Left renal cortex interstitium (tissue), 4 donors: ENCODE measurements at regions not wholly inside any gene's neighbourhood (a gene's known extent, or its start where the extent isn't known, plus 50 kb on each side); places are given as distances from the start of the nearest gene placed in this dataset.

Source experiments
- DNase-seq, 4 donors: peaks; one replicate each; pipeline ENCODE4 v3.0.0-alpha.2; 2013; ENCODE audit warnings: low read depth in 4 of 4, low spot score in 2 of 4, missing footprints in 1 of 4

GRCh38 chr13:37944081-37944868, 74.7 kb upstream of the TRPC4 start:
- no peak for DNase-seq

DNA sequence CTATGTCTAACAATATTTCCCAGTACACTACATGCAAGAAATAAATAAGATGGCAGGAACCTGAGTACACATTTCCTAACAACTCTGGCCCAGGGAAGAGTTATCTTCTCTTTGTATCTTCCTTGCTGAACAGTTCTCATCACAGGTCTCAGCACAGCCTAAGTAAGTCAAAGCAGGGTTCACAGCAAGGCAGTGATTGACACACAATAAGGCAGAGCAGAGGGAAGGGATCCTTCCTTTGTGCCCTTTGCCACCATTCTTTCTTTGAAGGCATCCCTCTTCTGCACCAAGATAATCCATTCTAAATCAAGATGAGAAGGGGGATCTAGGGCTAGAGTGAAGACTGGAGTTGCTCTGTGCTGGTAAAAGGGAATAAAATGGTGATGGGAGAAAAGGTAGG, 73.4 kb upstream of the TRPC4 start:
- DNase-seq, result no peak

GRCh38 chr13:37934339-37935191, 65.0 kb upstream of the TRPC4 start:
- no peak for DNase-seq

- DNase-seq, result no peak
Measured at GRCh38 chr13:37929308-37929707, 59.7 kb upstream of the TRPC4 start.

DNA sequence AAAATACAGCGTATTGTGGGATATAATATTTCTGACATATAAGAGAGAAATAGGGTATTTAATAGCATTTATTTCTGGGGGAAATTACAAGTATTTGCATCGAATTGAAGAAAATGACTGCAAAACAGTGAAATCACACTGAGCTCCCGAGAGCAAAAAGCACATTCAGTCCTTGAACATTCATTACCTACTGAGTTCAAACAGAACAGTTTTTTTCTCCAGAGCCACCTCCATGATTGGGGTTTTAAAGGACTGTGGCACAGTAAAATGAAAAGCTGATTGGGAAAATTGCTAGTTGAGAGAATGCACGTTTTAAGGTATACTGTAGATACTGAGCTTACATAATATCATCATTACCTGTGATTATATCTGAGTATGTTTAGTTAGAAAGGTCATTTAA, 58.0 kb upstream of the TRPC4 start:
- no peak for DNase-seq

DNA sequence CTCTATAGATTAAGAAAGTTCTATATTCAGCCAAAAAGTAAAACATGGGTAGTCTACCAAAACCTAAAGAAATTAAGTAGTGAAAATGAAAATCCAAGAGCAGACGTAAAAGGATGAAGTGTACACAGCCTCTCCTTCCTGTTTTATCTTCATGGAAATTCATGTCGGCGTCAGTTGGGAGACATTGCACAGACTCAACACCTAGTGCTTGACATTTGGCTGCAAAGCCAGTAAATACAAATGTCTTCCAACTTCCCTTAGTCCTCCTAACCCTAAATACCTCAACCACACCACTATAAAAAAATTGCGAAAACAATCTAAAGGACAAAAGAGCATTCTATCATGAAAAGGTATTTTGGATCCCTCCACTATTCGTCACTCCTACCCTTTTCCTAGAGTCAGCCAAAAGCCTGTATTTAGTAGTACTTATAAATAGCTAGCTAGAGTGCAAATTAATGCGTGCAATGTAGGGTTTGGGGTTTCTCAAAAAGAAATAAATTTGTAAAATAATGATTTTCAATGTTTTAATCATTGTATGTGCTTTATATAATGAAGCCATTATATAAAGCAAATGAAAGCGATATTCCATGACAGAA, 56.4 kb upstream of the TRPC4 start:
- no peak for DNase-seq

GRCh38 chr13:37923236-37923635, 53.7 kb upstream of the TRPC4 start:
- no peak for DNase-seq

GRCh38 chr13:37919329-37919880, 49.8 kb upstream of the TRPC4 start:
- no peak for DNase-seq
